ENCODE measurements at regions not wholly inside any gene's neighbourhood (a gene's known extent, or its start where the extent isn't known, plus 50 kb on each side); places are given as distances from the start of the nearest gene placed in this dataset.

DNA sequence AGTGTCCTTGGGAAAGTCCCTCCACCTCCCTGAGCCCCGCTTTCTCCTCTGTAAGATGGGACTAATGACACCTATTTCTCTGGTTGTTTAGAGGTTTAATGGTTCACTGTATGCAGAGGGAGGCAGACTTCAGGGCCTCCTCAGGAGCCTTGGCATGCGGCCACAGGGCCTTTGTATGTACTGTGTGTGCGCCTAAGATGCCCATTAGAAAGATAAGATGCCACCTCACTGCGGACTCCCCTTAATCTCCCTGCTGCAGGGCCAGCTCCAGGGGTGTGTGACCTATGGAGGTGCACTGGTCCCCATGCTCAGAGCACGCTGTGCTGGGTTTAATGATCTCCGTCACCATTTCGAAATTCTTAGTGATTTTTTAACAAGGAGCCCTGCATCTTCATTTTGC is 59.3 kb downstream of the TMEM235 start:
- DNase-seq (ENCODE audit: low spot score): no peak
- Mint-ChIP-seq H3K27me3 (ENCODE audit: unreplicated experiment) (peaks cover 2% of the 10 kb centered on the region), H3K27ac (ENCODE audit: unreplicated experiment) (no peak overlapping the region), H3K36me3 (ENCODE audit: low read depth, unreplicated experiment) (no peaks in the 10 kb centered on the region), H3K4me3 (ENCODE audit: unreplicated experiment) (no peak overlapping the region), H3K4me1 (ENCODE audit: unreplicated experiment) (peaks cover 3% of the 10 kb centered on the region), H3K9me3 (ENCODE audit: unreplicated experiment) (no peaks in the 10 kb centered on the region)
- TF ChIP-seq CTCF (IDR thresholded peaks at IDR 0.05; ENCODE audit: unreplicated experiment): no peak
